Trophoblast cell (in vitro differentiated cells and primary cell): ENCODE measurements at regions not wholly inside any gene's neighbourhood (a gene's known extent, or its start where the extent isn't known, plus 50 kb on each side); places are given as distances from the start of the nearest gene placed in this dataset.

Source experiments
- DNase-seq, 2 donors: peaks; one replicate each; pipeline ENCODE4 v3.0.0-alpha.2; 2016
- H2AFZ ChIP-seq: 2 replicates; pipeline ENCODE4 v1.6.1; 2013; ENCODE audit warnings: low read length, moderate library complexity, mild to moderate bottlenecking; ENCODE audit not compliant: insufficient read depth, poor library complexity
- H2AK5ac ChIP-seq: 2 replicates; pipeline ENCODE4 v1.6.1; 2013; ENCODE audit warnings: mild to moderate bottlenecking, low read length
- H2BK120ac ChIP-seq: 2 replicates; pipeline ENCODE4 v1.6.1; 2013; ENCODE audit warnings: low read length, mild to moderate bottlenecking, moderate library complexity; ENCODE audit not compliant: insufficient read depth, poor library complexity
- H2BK12ac ChIP-seq: 2 replicates; pipeline ENCODE4 v1.6.1; 2013; ENCODE audit warnings: mild to moderate bottlenecking, low read length, moderate library complexity
- H2BK5ac ChIP-seq: 2 replicates; pipeline ENCODE4 v1.6.1; 2013; ENCODE audit warnings: low read length, low read depth, moderate library complexity, mild to moderate bottlenecking; ENCODE audit not compliant: poor library complexity
- H3K14ac ChIP-seq: 2 replicates; pipeline ENCODE4 v1.6.1; 2013; ENCODE audit warnings: mild to moderate bottlenecking, low read length
- H3K18ac ChIP-seq: 2 replicates; pipeline ENCODE4 v1.6.1; 2013; ENCODE audit warnings: mild to moderate bottlenecking, low read length
- H3K23ac ChIP-seq: 2 replicates; pipeline ENCODE4 v1.6.1; 2013; ENCODE audit warnings: low read length
- H3K27ac ChIP-seq: 2 replicates; pipeline ENCODE4 v1.5.1; 2013; ENCODE audit warnings: low read depth, mild to moderate bottlenecking, inconsistent platforms, low read length, moderate library complexity
- H3K27me3 ChIP-seq: 2 replicates; pipeline ENCODE4 v1.6.1; 2013; ENCODE audit warnings: inconsistent platforms, mild to moderate bottlenecking, low read length, moderate library complexity; ENCODE audit not compliant: insufficient read depth
- H3K36me3 ChIP-seq, 2 experiments: 1 replicate in 1 of 2; 2 replicates in 1 of 2; pipeline ENCODE4 v1.6.1; 2013; ENCODE audit warnings: low read length in 2 of 2, mild to moderate bottlenecking in 2 of 2, moderate library complexity in 1 of 2; ENCODE audit not compliant: insufficient read depth in 2 of 2, control insufficient read depth in 1 of 2
- H3K4ac ChIP-seq: 2 replicates; pipeline ENCODE4 v1.6.1; 2013; ENCODE audit warnings: low read depth, mild to moderate bottlenecking, low read length, moderate library complexity
- H3K4me1 ChIP-seq, 2 experiments: 1 replicate in 1 of 2; 2 replicates in 1 of 2; pipeline ENCODE4 v1.6.1; 2013; ENCODE audit warnings: low read length in 2 of 2, mild to moderate bottlenecking in 2 of 2, moderate library complexity in 1 of 2; ENCODE audit not compliant: insufficient read depth in 2 of 2, control insufficient read depth in 1 of 2
- H3K4me2 ChIP-seq: 2 replicates; pipeline ENCODE4 v1.6.1; 2013; ENCODE audit warnings: inconsistent platforms, mild to moderate bottlenecking, low read length, moderate library complexity
- H3K4me3 ChIP-seq: 2 replicates; pipeline ENCODE4 v1.5.1; 2013; ENCODE audit warnings: mild to moderate bottlenecking, low read depth, low read length, inconsistent platforms
- H3K79me1 ChIP-seq: one replicate; pipeline ENCODE4 v1.6.1; 2013; ENCODE audit warnings: low read length
- H3K79me2 ChIP-seq: 2 replicates; pipeline ENCODE4 v1.6.1; 2013; ENCODE audit warnings: low read length, mild to moderate bottlenecking; ENCODE audit not compliant: control insufficient read depth, insufficient read depth, poor library complexity
- H3K9ac ChIP-seq: 2 replicates; pipeline ENCODE4 v1.6.1; 2013; ENCODE audit warnings: mild to moderate bottlenecking, low read length
- H3K9me3 ChIP-seq: 2 replicates; pipeline ENCODE4 v1.6.1; 2013; ENCODE audit warnings: low read depth, mild to moderate bottlenecking, control low read depth, inconsistent platforms, low read length; ENCODE audit not compliant: insufficient read depth
- H4K12ac ChIP-seq: 2 replicates; pipeline ENCODE4 v1.6.1; 2013; ENCODE audit warnings: low read depth, mild to moderate bottlenecking, low read length, moderate library complexity
- H4K8ac ChIP-seq: 2 replicates; pipeline ENCODE4 v1.6.1; 2013; ENCODE audit warnings: low read depth, mild to moderate bottlenecking, low read length, moderate library complexity
- H4K91ac ChIP-seq: one replicate; pipeline ENCODE4 v1.6.1; 2013; ENCODE audit warnings: low read depth, mild to moderate bottlenecking, low read length, moderate library complexity
- WGBS: extraction: QIAGEN DNeasy Blood & Tissue Kit; methylation state at CpG from one replicate; pipeline ENCODE4 v1.1.7; 2013; ENCODE audit warnings: missing lambda C conversion rate; ENCODE audit not compliant: insufficient read length, insufficient coverage; ENCODE audit errors: extremely low coverage; 5-methylcytosine and 5-hydroxymethylcytosine counted together

- DNase-seq: no peak
- H3K23ac ChIP-seq: no peak overlapping the region
- no peak overlapping the region for H2BK5ac ChIP-seq
- no peaks in the 10 kb centered on the region for H3K79me2 ChIP-seq
- no peak overlapping the region for H3K27ac ChIP-seq
- H4K91ac ChIP-seq: no peak overlapping the region
- H3K4ac ChIP-seq: no peak overlapping the region
- no peak overlapping the region for H3K4me2 ChIP-seq
- H3K9ac ChIP-seq: no peak overlapping the region
- H3K36me3 ChIP-seq: peaks cover 0 to 4% of the 10 kb centered on the region in 2 experiments
- H4K12ac ChIP-seq: no peak overlapping the region
- no peak overlapping the region for H2AFZ ChIP-seq
- no peaks in the 10 kb centered on the region for H3K4me1 ChIP-seq
- no peaks in the 10 kb centered on the region for H3K79me1 ChIP-seq
- H2AK5ac ChIP-seq: no peak overlapping the region
- H2BK12ac ChIP-seq: no peak overlapping the region
- no CpG with 5 or more reads among the region's 6 CpGs for WGBS
- H2BK120ac ChIP-seq: no peak overlapping the region
- H3K14ac ChIP-seq: no peak overlapping the region
- H3K27me3 ChIP-seq: no peaks in the 10 kb centered on the region
- no peak overlapping the region for H4K8ac ChIP-seq
- no peak overlapping the region for H3K18ac ChIP-seq
- peaks cover 6% of the 10 kb centered on the region for H3K9me3 ChIP-seq
- H3K4me3 ChIP-seq: no peak overlapping the region
Observed at GRCh38 chr14:38065106-38065762, 142.5 kb upstream of the SSTR1 start.

- Histone ChIP-seq H3K79me2 (no peaks in the 10 kb centered on the region), H3K36me3 (no peaks in the 10 kb centered on the region), H3K23ac (no peak overlapping the region), H2BK5ac (no peak overlapping the region), H4K91ac (no peak overlapping the region), H3K4me1 (no peaks in the 10 kb centered on the region), H4K12ac (no peak overlapping the region), H3K4ac (no peak overlapping the region), H3K9me3 (no peaks in the 10 kb centered on the region), H3K27ac (no peak overlapping the region), H2BK12ac (no peak overlapping the region), H3K4me3 (no peak overlapping the region), H3K27me3 (no peaks in the 10 kb centered on the region), H3K79me1 (no peaks in the 10 kb centered on the region), H2BK120ac (no peak overlapping the region), H3K4me2 (no peak overlapping the region), H2AK5ac (no peak overlapping the region), H3K9ac (no peak overlapping the region), H3K18ac (no peak overlapping the region), H3K14ac (no peak overlapping the region), H2AFZ (no peak overlapping the region), H4K8ac (no peak overlapping the region)
- no peak for DNase-seq
- no CpG with 5 or more reads among the region's 2 CpGs for WGBS
Observed at GRCh38 chr14:38070061-38070588, 137.6 kb upstream of the SSTR1 start.

GRCh38 chr14:38073641-38074040 lies 134.1 kb upstream of the SSTR1 start:
- H3K23ac ChIP-seq: no peak overlapping the region
- no peak overlapping the region for H2BK5ac ChIP-seq
- no peak overlapping the region for H3K4ac ChIP-seq
- no peak for DNase-seq
- no peak overlapping the region for H3K4me2 ChIP-seq
- no peaks in the 10 kb centered on the region for H3K79me1 ChIP-seq
- no peak overlapping the region for H2BK12ac ChIP-seq
- H4K91ac ChIP-seq: no peak overlapping the region
- H3K27ac ChIP-seq: no peak overlapping the region
- H3K9me3 ChIP-seq: no peaks in the 10 kb centered on the region
- no peaks in the 10 kb centered on the region for H3K79me2 ChIP-seq
- no peak overlapping the region for H4K12ac ChIP-seq
- no peak overlapping the region for H3K4me3 ChIP-seq
- H3K18ac ChIP-seq: no peak overlapping the region
- no peak overlapping the region for H2AFZ ChIP-seq
- no peak overlapping the region for H2BK120ac ChIP-seq
- H3K4me1 ChIP-seq: no peaks in the 10 kb centered on the region
- no peaks in the 10 kb centered on the region for H3K27me3 ChIP-seq
- no peak overlapping the region for H3K9ac ChIP-seq
- no peak overlapping the region for H2AK5ac ChIP-seq
- WGBS: no CpG with 5 or more reads among the region's 4 CpGs
- H3K14ac ChIP-seq: no peak overlapping the region
- no peaks in the 10 kb centered on the region for H3K36me3 ChIP-seq
- no peak overlapping the region for H4K8ac ChIP-seq

- WGBS: no CpG with 5 or more reads among the region's 1 CpG
- H3K79me1 ChIP-seq: no peaks in the 10 kb centered on the region
- H3K9ac ChIP-seq: no peak overlapping the region
- H3K4me2 ChIP-seq: no peak overlapping the region
- no peak overlapping the region for H2AK5ac ChIP-seq
- no peaks in the 10 kb centered on the region for H3K27me3 ChIP-seq
- H3K79me2 ChIP-seq: no peaks in the 10 kb centered on the region
- no peak overlapping the region for H3K4me3 ChIP-seq
- no peak overlapping the region for H3K27ac ChIP-seq
- no peaks in the 10 kb centered on the region for H3K9me3 ChIP-seq
- no peak overlapping the region for H4K12ac ChIP-seq
- H2BK5ac ChIP-seq: no peak overlapping the region
- H4K8ac ChIP-seq: no peak overlapping the region
- no peak overlapping the region for H3K4ac ChIP-seq
- no peak overlapping the region for H2BK120ac ChIP-seq
- H4K91ac ChIP-seq: no peak overlapping the region
- H3K23ac ChIP-seq: no peak overlapping the region
- no peak overlapping the region for H3K18ac ChIP-seq
- H3K4me1 ChIP-seq: no peaks in the 10 kb centered on the region
- no peak overlapping the region for H2AFZ ChIP-seq
- no peaks in the 10 kb centered on the region for H3K36me3 ChIP-seq
- H2BK12ac ChIP-seq: no peak overlapping the region
- no peak overlapping the region for H3K14ac ChIP-seq
- no peak for DNase-seq
Observed at GRCh38 chr14:38074081-38074480, 133.6 kb upstream of the SSTR1 start.
